BJ (cell line): ENCODE measurements at regions not wholly inside any gene's neighbourhood (a gene's known extent, or its start where the extent isn't known, plus 50 kb on each side); places are given as distances from the start of the nearest gene placed in this dataset.

Experiments
- CTCF ChIA-PET: fragments of 350-600 bp; formaldehyde crosslinking; extraction: SDS; loops from one replicate; lab custom pipeline; 2021; ENCODE audit warnings: antibody characterized with exemption, inconsistent platforms; lab: Yijun Ruan, JAX
- POLR2A ChIA-PET: fragments of 300-600 bp; sonication (Branson Sonifier 250); formaldehyde crosslinking; extraction: SDS; loops from one replicate; lab custom pipeline; 2021; ENCODE audit warnings: antibody characterized with exemption; lab: Charles Lee
- DNase-seq: peaks from one replicate; pipeline ENCODE4 v3.0.0-alpha.2; 2011; ENCODE audit warnings: low read depth
- H3K27me3 ChIP-seq: 2 replicates; pipeline ENCODE4 v1.6.0; 2011; ENCODE audit warnings: low read length; ENCODE audit not compliant: control insufficient read depth, insufficient read depth
- H3K36me3 ChIP-seq: 2 replicates; pipeline ENCODE4 v1.5.1; 2011; ENCODE audit warnings: low read length; ENCODE audit not compliant: control insufficient read depth, insufficient read depth
- H3K4me3 ChIP-seq: 2 replicates; pipeline ENCODE4 v1.5.1; 2011; ENCODE audit warnings: low read depth, mild to moderate bottlenecking, control low read depth, low read length
- CTCF ChIP-seq: IDR thresholded peaks from 2 replicates; pipeline ENCODE4 v1.5.1; 2011; ENCODE audit warnings: low read depth, mild to moderate bottlenecking, control low read depth, inconsistent platforms, low read length, moderate library complexity; ENCODE audit not compliant: insufficient read depth

GRCh38 chr10:133024704-133025557 lies 62.8 kb upstream of the ADGRA1 start:
- POLR2A ChIA-PET = no interaction called here
- no peaks in the 10 kb centered on the region; the same call in 1 of the 2 replicates for H3K27me3 ChIP-seq
- no peak overlapping the region for H3K4me3 ChIP-seq
- CTCF ChIA-PET = no interaction called here
- no peaks in the 10 kb centered on the region for H3K36me3 ChIP-seq
- no peak for DNase-seq
- TF ChIP-seq CTCF = no peak

GRCh38 chr10:133023216-133023843 lies 64.4 kb upstream of the ADGRA1 start:
- Histone ChIP-seq H3K27me3 (no peaks in the 10 kb centered on the region; the same call in 1 of the 2 replicates), H3K4me3 (no peak overlapping the region), H3K36me3 (no peaks in the 10 kb centered on the region)
- DNase-seq = no peak
- POLR2A ChIA-PET = no interaction called here
- TF ChIP-seq CTCF = no peak
- CTCF ChIA-PET = no interaction called here

- CTCF ChIA-PET = interaction anchor here (0.7 kb wide), 1 partner anchor 85 kb away, joined by 3 read pairs; no protein-coding TSS in a partner anchor
- no peaks in the 10 kb centered on the region; the same call in 1 of the 2 replicates for H3K27me3 ChIP-seq
- no peaks in the 10 kb centered on the region for H3K36me3 ChIP-seq
- TF ChIP-seq CTCF = no peak
- DNase-seq = no peak
- no peak overlapping the region for H3K4me3 ChIP-seq
- POLR2A ChIA-PET = no interaction called here
These were observed 65.0 kb upstream of the ADGRA1 start for GRCh38 chr10:133022776-133023100.

GRCh38 chr10:133021963-133022775 lies 65.6 kb upstream of the ADGRA1 start:
- no peaks in the 10 kb centered on the region; the same call in 1 of the 2 replicates for H3K27me3 ChIP-seq
- H3K36me3 ChIP-seq = no peaks in the 10 kb centered on the region
- no peak for TF ChIP-seq CTCF
- H3K4me3 ChIP-seq = no peak overlapping the region
- CTCF ChIA-PET = interaction anchor here (0.7 kb wide), 1 partner anchor 85 kb away, joined by 3 read pairs; no protein-coding TSS in a partner anchor
- POLR2A ChIA-PET = no interaction called here
- DNase-seq = no peak
